ENCODE measurements at regions not wholly inside any gene's neighbourhood (a gene's known extent, or its start where the extent isn't known, plus 50 kb on each side); places are given as distances from the start of the nearest gene placed in this dataset.
"Not testable (repeated sequence)": the region's sequence is repeated elsewhere in the genome, so short reads cannot be mapped to it uniquely, and the experiment has no call there.

DNA sequence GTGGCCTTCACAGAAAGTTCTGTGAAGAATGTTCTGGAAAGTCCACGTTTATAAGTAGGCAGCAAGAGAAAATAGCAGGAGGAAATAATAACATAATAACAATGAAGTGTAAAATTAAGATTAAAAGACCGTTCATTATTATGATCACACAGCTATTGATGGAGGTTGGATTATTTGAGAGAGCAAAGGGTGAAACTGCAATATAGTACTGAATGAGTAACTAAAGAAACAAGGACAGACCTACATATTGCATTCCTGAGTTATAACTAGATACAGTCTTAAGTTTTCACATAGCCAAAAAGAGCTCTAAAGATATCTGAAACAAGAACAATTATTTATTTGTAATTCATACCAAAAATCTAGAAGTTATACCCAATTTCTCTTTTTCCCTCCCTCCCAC, 122.9 kb upstream of the TMEM164 start:
- no peak for ATAC-seq (replicated peaks)
- no peaks in the 10 kb centered on the region for H3K9me3 Mint-ChIP-seq
- no peak overlapping the region for H3K27ac Mint-ChIP-seq
- no peaks in the 10 kb centered on the region for H3K27me3 Mint-ChIP-seq
- no peak overlapping the region for H3K4me3 Mint-ChIP-seq
- no peaks in the 10 kb centered on the region for H3K36me3 Mint-ChIP-seq
- H3K4me1 Mint-ChIP-seq: peaks cover 10 to 26% of the 10 kb centered on the region in 2 donors
- DNase-seq: no peak

DNA sequence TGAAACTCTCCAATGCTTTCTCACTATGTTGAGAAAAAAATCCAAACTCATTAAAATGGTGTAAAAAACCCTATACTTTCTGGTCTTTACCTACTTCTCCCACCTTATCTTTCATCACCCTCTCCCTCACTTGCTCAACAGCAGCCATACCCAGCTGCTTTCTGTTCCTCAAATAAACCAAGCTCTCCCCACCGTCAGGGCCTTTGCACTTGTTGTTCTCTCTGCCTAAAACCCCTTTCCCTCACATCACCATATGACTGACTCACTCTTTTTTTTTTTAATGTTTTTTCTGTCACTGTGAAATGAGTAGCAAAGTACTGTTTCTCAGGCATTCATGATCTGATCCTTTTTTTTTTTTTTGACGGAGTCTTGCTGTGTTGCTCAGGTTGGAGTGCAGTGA, 122.3 kb upstream of the TMEM164 start:
- Mint-ChIP-seq H3K9me3 (no peaks in the 10 kb centered on the region), H3K27ac (no peak overlapping the region), H3K27me3 (no peaks in the 10 kb centered on the region), H3K36me3 (no peaks in the 10 kb centered on the region), H3K4me1 (peaks cover 10 to 26% of the 10 kb centered on the region in 2 donors), H3K4me3 (no peak overlapping the region)
- DNase-seq: peak; percentile 15
- ATAC-seq (replicated peaks): peak; percentile 97 to 98

DNA sequence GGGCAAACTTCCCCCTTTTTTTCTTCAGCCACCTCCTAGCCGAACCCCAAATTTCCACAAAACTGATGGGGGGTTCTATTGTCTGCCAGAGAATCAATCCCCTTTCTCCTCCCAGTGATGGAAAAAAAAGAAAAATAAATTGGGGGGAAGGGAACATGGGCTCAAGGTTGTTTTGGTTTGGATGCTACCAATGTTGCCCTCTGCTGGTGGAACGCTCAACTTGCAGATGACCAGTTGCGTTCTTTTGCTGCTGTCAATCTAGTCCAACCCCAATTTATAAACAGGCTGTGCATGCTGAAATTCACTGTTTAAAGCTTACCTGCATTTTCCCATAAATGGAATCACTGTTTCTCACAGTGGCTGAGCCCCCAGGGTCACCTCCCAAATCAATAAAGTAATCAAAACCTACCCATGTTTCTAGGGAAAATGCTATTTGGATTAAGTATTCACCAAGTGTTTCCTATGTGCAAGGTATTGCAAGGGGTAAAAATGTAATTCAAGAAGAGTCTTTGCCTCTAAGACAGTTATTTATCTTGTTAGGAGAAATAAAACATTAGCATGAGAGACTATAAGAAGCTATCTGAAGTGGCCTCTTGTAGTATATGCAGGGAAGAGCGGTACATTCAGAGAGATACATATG, 116.7 kb upstream of the TMEM164 start:
- H3K27me3 Mint-ChIP-seq: peaks cover 0 to 9% of the 10 kb centered on the region in 2 donors
- DNase-seq (no peak), ATAC-seq (replicated peaks) (no peak)

GRCh38 chrX:109889289-109890006, 113.5 kb upstream of the TMEM164 start:
- Mint-ChIP-seq H3K4me3 (peak overlapping the region; percentile 41 to 55), H3K27ac (peak overlapping the region; percentile 37)

More for the DNA sequence above, 116.7 kb upstream of the TMEM164 start:
- Mint-ChIP-seq H3K36me3 (no peaks in the 10 kb centered on the region), H3K4me1 (peaks cover 16 to 32% of the 10 kb centered on the region in 2 donors), H3K27ac (no peak overlapping the region), H3K9me3 (no peaks in the 10 kb centered on the region), H3K4me3 (no peak overlapping the region)

GRCh38 chrX:109890300-109890699, 112.6 kb upstream of the TMEM164 start:
- Mint-ChIP-seq H3K27me3 (peaks cover 0 to 9% of the 10 kb centered on the region in 2 donors), H3K9me3 (no peaks in the 10 kb centered on the region), H3K27ac (peak overlapping the region; percentile 53), H3K4me1 (peaks cover 15 to 29% of the 10 kb centered on the region in 2 donors), H3K36me3 (no peaks in the 10 kb centered on the region), H3K4me3 (peak overlapping the region in 1 of 2 donors; percentile 57)
- DNase-seq (no peak), ATAC-seq (replicated peaks) (no peak)

More at GRCh38 chrX:109889289-109890006, 113.5 kb upstream of the TMEM164 start:
- ATAC-seq (replicated peaks): peak; percentile 86 to 87
- Mint-ChIP-seq H3K9me3 (no peaks in the 10 kb centered on the region), H3K4me1 (peaks cover 15 to 29% of the 10 kb centered on the region in 2 donors), H3K36me3 (no peaks in the 10 kb centered on the region), H3K27me3 (peaks cover 0 to 9% of the 10 kb centered on the region in 2 donors)
- DNase-seq: peak; percentile 10

- peaks cover 0 to 9% of the 10 kb centered on the region in 2 donors for H3K27me3 Mint-ChIP-seq
- no peaks in the 10 kb centered on the region for H3K36me3 Mint-ChIP-seq
- peaks cover 15 to 29% of the 10 kb centered on the region in 2 donors for H3K4me1 Mint-ChIP-seq
- no peak overlapping the region for H3K27ac Mint-ChIP-seq
- H3K4me3 Mint-ChIP-seq: no peak overlapping the region
- DNase-seq (peak; percentile 23), ATAC-seq (replicated peaks) (peak; percentile 41 to 49)
- no peaks in the 10 kb centered on the region for H3K9me3 Mint-ChIP-seq
These were observed 111.9 kb upstream of the TMEM164 start for GRCh38 chrX:109890910-109891502.

- not testable (repeated sequence) for ATAC-seq (replicated peaks); H3K9me3 Mint-ChIP-seq; DNase-seq; H3K4me1 Mint-ChIP-seq; H3K36me3 Mint-ChIP-seq; H3K4me3 Mint-ChIP-seq; H3K27me3 Mint-ChIP-seq; H3K27ac Mint-ChIP-seq
These were observed 106.9 kb upstream of the TMEM164 start for GRCh38 chrX:109896024-109896423.

GRCh38 chrX:109902665-109903064, 100.2 kb upstream of the TMEM164 start:
- Mint-ChIP-seq H3K4me1 (no peaks in the 10 kb centered on the region), H3K27ac (no peak overlapping the region), H3K27me3 (peaks cover 0 to 31% of the 10 kb centered on the region in 2 donors), H3K9me3 (no peaks in the 10 kb centered on the region), H3K4me3 (no peak overlapping the region), H3K36me3 (no peaks in the 10 kb centered on the region)
- DNase-seq (no peak), ATAC-seq (replicated peaks) (no peak)

DNA sequence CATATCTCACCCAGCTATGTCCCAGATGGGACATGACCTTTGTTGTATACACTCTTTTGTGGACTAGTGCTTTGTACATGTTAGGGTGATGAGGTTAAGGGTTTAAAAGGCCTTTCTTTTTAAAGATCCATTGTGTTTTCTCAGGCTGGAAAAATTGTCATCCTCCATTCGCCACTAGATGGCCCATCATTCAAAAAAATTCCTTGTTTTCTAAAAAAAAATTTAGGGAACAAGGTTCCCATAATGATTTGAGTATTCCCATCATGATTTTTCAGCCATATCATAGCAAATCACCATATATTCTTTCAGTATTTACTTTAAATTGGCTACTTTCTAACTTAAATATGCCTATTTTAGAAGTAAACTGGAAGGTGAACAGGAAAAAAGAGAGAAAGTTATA, 91.9 kb upstream of the TMEM164 start:
- Mint-ChIP-seq H3K36me3 (no peaks in the 10 kb centered on the region), H3K27me3 (peaks cover 0 to 10% of the 10 kb centered on the region in 2 donors), H3K9me3 (no peaks in the 10 kb centered on the region), H3K27ac (no peak overlapping the region), H3K4me3 (no peak overlapping the region), H3K4me1 (no peaks in the 10 kb centered on the region)
- DNase-seq: no peak
- ATAC-seq (replicated peaks): no peak

GRCh38 chrX:109912993-109913392, 89.9 kb upstream of the TMEM164 start:
- H3K27ac Mint-ChIP-seq; ATAC-seq (replicated peaks); DNase-seq; H3K4me3 Mint-ChIP-seq; H3K4me1 Mint-ChIP-seq; H3K9me3 Mint-ChIP-seq; H3K27me3 Mint-ChIP-seq; H3K36me3 Mint-ChIP-seq: not testable (repeated sequence)

DNA sequence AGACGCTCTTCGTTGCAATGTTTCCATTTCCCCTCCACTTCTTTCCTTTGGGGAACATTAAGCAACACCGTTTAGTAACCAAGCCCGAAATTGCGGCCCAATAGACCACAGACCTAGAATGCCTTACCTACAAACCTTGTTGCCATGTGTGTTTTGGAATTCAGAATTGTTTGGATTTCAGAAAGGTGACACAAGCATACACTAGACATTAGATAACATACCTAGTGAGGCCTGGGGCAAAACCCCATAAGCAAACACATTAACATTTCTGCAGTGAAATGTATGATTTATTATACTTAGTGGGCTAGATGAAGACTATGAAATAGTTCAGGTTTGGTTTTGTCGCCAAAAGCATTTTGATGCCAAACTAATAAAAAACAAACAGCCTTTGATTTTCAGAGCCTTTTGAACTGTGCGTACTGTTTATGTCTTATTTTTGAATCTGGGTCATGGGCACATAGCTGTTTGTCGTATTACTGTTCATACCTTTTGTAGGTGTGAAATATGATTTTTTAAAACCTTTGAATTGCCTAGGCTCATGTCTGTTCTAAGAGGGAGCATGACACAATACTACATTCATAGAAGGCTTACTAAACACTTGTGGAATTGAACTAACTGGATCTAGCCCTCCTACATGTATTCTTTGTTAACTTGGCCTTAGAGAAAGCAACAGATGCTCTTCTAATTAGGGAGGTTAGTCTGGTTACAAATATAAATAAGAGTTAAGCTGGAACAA, 88.6 kb upstream of the TMEM164 start:
- no peak for ATAC-seq (replicated peaks)
- H3K4me1 Mint-ChIP-seq: no peaks in the 10 kb centered on the region
- H3K27me3 Mint-ChIP-seq: peaks cover 0 to 4% of the 10 kb centered on the region in 2 donors
- no peaks in the 10 kb centered on the region for H3K36me3 Mint-ChIP-seq
- H3K4me3 Mint-ChIP-seq: no peak overlapping the region
- no peak for DNase-seq
- H3K27ac Mint-ChIP-seq: no peak overlapping the region
- no peaks in the 10 kb centered on the region for H3K9me3 Mint-ChIP-seq

GRCh38 chrX:109918753-109919152, 84.2 kb upstream of the TMEM164 start:
- H3K9me3 Mint-ChIP-seq: no peaks in the 10 kb centered on the region
- DNase-seq: no peak

DNA sequence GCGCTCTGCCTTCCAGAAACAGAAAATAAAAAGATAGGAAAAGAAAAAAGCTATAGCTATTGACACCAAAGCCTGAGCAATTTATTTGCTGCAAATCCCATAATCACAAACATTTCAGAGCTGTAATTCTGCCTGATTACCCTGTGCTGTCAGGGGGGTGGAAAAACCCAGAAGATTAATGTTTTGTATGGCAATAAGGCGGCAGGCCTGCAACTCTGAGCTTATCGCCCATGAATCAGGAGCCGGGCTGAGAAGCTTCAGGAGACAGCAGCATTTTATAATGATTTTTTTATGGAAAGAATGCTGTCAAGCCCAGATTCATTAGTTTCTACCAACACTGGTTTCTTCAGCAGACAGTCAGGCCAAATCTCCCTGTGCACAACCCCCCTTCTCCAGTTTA, 82.6 kb upstream of the TMEM164 start:
- no peak overlapping the region for H3K27ac Mint-ChIP-seq
- peaks cover 0 to 4% of the 10 kb centered on the region in 2 donors for H3K4me1 Mint-ChIP-seq
- H3K27me3 Mint-ChIP-seq: no peaks in the 10 kb centered on the region
- ATAC-seq (replicated peaks): no peak
- H3K4me3 Mint-ChIP-seq: no peak overlapping the region
- no peaks in the 10 kb centered on the region for H3K36me3 Mint-ChIP-seq
- DNase-seq: no peak
- H3K9me3 Mint-ChIP-seq: no peaks in the 10 kb centered on the region

More at GRCh38 chrX:109918753-109919152, 84.2 kb upstream of the TMEM164 start:
- Mint-ChIP-seq H3K4me1 (no peaks in the 10 kb centered on the region), H3K27ac (no peak overlapping the region), H3K27me3 (no peaks in the 10 kb centered on the region), H3K36me3 (no peaks in the 10 kb centered on the region), H3K4me3 (no peak overlapping the region)
- ATAC-seq (replicated peaks): no peak

DNA sequence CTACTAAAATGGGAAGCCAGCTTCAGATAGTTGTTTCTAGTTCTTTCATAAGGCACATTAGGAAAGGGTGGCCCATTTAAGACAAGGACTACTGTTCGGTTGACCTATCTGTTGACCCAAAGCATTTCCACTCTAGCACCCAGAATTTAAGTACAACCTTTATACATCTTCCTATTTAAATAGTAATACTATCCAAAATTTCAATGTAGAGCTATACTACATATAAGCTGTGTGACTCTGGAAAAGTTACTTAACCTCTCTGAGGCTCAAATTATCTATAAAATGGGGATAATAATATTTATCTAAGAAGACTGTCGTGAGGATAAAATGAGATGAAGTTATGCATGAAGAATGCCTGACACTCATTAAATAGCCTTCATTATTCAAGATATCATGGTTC, 82.0 kb upstream of the TMEM164 start:
- DNase-seq: no peak
- Mint-ChIP-seq H3K9me3 (no peaks in the 10 kb centered on the region), H3K4me3 (no peak overlapping the region)

More for the DNA sequence above, 82.0 kb upstream of the TMEM164 start:
- Mint-ChIP-seq H3K36me3 (no peaks in the 10 kb centered on the region), H3K27ac (no peak overlapping the region), H3K4me1 (peaks cover 0 to 5% of the 10 kb centered on the region in 2 donors), H3K27me3 (no peaks in the 10 kb centered on the region)
- ATAC-seq (replicated peaks): no peak

All from stimulated activated naive B cell treated with anti-CD40 and anti-IgM and Interleukin-4, amounts not matched to agents 10 μg/mL and 1 μg/mL and 100 μg/mL, for 72 hours (primary cell).